GM18909 (cell line): ENCODE measurements at regions not wholly inside any gene's neighbourhood (a gene's known extent, or its start where the extent isn't known, plus 50 kb on each side); places are given as distances from the start of the nearest gene placed in this dataset.
"Not testable (repeated sequence)": the region's sequence is repeated elsewhere in the genome, so short reads cannot be mapped to it uniquely, and the experiment has no call there.

Source experiments
- ATAC-seq: cut with Tn5 transposase; IDR thresholded peaks from one replicate; pipeline ENCODE4 v1.9.1; 2021; ENCODE audit warnings: mild to moderate bottlenecking; ENCODE audit not compliant: unreplicated experiment, poor library complexity

DNA sequence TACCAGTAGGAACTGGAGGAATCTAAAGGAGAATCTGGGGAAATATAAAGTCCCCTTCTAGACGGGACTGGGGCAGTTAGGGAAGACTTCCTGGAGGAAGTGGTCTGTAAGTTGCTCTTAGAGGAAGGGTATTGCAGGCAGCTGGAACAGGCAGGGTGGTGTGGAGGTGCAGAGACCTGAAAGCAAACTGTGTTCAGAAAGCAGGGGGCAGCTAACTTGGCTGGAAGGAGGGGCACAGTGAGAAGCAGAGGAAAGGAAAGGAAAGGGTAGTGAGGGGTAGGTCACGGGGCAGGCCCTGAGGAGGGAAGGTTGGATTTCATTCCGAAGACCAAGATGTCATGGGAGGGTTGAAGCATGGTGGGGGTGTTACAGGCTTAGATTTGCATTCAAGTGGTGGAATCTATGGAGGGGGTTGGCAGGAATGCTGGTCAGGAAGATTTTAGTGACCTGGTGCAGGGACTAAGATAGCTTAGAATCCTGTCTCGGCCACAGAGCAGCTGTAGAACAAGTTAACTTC, 240.7 kb downstream of the FOXD2 start:
- ATAC-seq = no peak

DNA sequence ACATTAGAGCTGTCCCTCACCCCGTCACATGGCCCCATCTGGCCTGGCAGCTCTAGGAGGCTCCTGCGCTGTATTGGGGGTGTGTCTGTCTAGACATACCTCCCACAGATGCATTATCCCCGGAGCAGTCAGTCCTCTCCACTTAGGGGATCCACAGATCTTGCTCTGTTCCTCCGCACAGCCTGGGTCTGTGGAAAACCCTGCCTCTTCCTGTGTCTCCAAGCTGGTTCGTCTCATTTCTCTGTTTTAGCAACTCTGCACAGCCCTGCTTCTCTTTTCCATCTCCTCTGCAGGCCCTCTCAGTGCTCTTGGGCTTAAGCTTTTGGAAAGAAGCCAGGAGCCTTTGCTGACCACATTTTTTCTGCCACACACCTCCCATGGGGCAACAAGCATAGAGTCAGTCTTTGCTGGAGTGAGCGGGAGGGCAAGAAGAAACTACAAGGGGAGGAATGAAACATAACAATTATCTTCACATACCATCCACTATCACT, 241.5 kb downstream of the FOXD2 start:
- no peak for ATAC-seq

DNA sequence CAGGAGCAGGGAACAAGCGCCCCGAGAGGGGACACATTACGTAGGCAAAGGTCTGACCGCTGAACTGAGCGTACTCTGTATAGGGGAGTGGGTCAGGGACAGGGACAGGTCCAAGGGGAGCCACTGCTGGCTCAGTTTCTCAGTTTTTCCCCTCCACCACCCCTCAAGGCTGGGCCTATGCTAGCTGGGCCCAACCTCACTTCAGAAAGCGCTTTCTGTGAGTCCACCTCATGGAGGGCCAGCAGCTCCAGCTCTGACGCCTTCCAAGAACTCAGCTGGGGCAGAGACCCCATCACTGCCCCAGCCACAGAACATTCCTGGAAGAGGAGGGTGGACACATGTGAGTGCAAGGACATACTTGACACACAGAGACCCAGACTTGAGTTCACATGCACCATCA, 242.0 kb downstream of the FOXD2 start:
- ATAC-seq = no peak

DNA sequence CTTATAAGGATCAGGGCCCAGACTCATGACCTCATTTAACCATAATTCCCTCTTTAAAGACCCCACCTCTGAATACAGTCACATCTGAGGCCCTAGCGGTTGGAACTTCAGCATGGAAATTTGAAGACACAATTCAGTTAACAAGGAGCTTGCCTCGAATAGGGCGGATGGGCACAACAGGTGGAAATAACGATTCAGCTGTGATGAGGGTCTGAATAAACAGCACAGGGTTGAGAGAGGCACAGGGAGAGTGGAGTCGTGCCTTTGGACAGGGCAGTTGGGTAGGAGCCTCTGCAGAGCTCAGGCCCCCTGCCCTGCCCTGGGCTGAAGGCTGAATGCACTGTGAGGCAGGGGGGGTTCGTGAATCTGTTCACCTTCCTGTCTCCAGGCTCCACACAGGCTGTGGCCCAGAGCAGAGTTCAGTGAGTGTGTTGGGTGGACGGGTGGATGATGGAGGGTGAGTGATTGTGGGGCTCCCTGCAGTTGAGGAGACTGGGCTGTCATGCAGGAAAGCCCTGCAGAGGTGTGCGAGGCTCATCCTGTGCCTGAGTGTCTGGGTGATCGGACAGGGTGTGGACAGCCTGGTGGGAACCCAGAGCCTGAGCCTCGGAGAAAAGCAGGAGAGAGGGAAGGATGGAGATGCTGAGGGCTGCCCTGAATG, 243.1 kb downstream of the FOXD2 start:
- ATAC-seq = no peak

DNA sequence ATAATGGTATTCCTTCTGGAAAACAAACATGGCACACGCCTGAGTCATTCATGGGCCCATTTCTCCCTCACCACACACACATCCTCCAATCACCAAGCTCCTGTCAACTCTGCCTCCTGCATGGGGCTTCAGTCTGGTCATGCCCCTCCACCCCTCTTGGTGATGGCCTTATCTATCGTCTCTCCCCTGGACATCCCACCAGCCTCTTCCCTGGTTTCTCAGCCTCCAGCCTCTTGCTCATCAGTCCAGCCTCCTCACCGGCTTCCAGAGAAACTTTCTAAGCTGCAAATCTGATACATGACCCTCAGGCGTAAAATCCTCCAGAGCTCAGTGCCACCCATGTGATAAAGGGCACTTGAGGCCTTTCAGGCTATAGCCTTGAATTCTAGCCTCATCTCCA, 243.9 kb downstream of the FOXD2 start:
- ATAC-seq = no peak

DNA sequence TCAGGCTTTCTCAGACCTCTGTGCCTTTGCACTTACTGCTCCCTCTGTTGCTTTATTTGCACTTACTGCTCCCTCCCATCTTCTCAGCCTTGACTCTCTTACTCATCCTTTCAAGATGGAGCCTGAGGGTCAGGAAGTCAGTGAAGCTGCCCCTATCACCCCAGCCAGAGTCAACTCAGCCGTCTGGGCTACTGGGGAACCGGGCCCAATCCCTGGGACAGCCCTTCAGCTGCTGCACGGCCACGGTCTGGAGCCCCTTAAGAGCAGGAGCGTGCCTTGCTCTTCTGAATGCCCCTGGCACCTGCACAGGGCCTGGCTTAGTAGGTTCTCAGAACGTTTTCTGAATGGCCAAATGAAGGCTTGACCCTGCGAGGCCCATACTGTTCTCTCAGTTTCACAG, 244.4 kb downstream of the FOXD2 start:
- no peak for ATAC-seq

DNA sequence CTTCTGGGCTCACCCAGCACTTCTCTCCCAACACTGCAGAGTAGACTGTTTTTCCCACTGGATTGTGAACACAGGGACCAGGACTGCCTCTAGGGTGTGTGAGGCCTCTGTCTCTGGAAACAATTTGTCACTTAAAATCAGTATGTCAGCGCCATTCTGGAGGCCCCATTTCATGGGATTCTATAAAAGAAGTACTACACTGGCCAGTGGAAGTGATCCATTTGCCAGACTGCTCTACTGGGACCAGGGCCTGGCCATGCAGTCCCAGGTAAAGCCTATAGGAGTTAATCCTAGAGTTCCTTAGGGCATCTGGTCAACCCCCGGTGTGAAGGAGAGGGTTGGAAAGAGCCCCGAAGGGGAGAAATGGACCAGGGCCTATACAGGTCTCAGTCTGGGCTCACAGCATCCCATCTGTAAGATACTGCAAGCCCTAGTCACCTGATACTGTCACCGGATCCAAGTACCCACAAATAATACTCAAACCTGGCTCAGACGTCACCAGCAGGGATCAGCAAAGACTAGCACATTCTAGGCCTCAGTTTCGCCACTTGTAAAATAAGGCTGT, 245.0 kb downstream of the FOXD2 start:
- ATAC-seq = no peak

DNA sequence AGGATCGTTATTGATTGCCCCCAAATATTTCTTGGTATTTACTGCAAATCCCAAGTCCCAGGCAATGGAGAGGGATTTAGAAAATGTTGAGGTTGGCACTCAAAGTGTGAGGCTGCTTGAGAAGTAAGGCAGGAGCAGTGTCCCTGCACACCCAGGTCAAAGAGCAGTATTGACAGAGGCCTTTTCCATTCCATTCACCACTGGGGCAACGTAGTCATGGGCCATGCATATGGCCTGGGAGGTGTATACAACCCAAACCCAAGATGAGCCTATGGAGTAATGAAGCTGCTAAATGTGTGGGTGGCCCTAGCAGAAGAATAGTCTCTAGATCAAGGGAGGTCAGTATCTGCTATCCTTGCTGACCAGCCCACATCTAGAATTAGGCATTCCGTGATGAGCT, 245.6 kb downstream of the FOXD2 start:
- no peak for ATAC-seq

DNA sequence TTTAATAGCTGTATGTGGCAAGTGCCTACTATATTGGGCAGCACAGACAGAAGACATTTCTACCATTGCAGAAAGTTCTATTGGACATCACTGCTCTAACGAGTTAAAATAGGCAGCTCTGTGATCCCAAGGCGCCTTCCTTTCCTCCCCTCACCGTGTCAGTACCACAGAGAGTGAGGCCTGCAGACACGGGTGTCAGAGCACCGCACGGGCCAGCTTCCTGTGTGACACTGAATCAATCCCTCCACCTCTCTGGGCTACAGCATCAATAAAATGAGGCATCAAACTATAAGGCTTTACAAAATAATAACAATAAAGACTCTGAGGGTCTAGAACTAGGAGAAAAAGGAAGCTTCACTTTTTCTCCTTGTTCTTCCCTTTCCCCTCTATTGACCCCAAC, 246.7 kb downstream of the FOXD2 start:
- no peak for ATAC-seq

DNA sequence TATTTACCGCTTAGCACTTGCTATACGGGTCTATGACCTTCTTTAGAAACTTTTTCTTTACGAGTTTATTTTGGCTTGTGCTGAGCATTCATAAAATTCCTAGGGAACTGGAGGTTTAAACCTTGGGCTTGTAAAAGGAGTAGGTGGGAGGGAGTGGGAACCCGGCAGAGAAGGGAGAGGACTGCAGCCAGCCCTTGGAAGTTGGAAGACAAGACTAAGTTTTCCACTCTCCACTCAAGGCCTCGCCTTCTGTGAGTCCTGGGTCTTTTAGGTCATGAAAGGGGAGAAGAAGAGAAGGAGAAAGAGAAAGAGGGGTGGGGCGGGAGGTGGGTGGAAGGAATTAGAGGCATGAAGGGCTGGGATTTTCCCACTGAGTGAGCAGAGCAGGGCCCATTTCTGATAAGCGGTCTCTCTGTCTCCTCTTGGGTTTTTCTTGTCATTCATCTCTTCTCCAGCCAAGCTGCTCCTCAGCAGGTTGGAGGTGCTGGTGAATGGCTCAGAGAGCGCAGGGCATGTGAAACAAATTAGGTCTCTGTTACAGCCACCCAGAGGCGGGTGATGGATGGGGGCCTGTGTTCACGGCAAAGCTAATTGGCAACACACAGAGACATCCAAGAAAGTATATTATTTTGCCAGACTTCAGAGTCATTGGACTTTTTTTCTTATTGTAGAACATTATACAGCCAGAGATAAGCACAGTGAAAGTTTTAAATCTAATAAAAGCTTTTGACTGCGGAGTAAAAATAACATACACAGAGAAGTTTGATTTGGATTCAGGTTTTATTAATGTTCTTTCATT, 247.3 kb downstream of the FOXD2 start:
- ATAC-seq = no peak

DNA sequence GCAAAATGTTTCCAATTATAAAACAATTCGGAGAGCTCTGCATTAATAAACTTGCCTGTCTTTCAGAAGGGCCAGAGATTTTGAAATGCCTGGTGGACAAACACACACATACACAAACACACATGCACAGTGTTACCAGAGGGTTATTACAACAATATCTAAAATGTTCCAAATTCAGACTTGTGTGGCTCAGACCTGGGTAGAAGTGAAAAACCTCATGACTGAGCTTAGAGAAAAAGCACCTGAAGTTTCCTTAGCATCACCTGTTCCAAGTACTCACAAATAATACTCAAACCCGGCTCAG, 247.9 kb downstream of the FOXD2 start:
- ATAC-seq = no peak

DNA sequence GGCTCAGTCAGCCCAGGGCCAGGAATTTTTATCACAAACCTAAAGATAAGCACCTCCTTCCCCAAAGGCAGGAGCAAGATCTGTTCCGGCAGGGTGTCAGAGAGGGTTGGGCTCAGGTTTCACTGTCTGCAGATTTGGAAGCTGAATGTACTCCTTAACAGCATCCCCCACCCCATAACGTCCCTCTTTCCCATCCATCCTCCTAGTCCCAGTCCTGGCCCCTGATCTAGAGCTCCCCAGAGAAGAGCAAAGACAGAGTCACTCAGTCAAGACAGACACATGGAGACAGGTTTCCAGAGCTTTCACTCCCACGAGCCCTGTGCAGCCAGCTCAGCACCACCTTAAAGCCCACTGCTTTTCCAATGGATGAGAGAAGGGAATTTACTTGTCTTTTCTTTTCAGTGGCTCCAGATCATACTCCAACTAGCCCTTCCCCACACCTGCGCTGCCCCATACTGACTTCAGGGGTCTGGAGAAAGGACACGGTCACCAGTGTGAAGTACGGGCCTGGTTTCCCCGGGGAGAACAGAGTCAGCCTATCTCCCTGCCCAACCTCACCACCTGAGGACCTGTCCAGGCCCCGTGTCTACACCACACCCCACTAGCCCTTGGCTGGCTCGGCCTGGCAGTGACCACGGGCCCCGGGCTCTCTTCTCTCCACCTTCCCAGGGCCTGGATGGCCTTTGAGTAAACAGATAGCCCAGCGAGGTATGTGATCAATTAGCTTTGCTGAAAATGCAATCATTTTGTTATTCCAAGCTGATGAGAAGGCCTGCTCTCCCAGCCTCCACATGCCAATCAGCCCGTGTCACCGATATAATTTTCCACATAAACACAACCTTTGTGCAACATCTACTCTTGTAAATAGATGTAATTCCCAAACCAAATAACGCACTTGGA, 249.1 kb downstream of the FOXD2 start:
- no peak for ATAC-seq

DNA sequence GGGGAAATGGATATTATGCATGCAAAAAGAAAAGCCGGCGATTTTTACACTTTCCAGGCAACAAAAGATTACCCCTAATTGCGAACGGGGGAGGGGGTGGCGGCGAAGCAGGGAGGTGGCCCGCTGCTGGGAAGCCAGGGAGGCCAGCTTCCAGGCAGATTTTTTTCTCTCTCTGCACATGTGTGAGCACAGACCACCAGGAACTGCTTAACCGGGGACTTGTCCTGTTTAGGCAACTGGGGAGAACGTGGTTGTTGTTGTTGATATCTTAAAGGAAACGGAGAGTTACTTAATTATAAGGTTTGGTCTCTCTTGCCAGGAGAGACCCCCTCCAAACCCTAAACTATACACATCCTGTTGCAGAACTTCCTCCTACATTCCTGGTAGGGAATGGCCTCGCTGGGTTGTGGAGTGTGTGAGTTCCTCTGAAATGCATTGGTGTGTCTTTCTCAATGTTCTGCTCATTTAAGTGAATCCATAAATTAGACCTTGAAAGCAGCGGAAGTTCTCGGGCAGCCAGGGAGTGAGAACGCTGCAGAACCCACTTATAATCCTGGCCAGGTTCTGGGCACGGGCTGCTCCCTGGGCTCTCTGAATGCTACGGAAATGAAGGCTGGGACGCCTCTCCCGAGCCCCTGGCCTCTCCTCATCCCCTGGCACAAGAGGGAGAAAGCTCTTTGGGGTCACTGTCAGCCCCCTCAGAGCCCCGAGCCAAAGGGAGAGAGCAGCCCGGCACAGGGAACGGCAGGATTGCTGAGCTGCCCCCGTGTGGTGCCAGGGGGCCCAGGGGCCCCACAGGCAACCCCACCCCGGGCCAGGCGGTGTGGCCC, 250.0 kb downstream of the FOXD2 start:
- ATAC-seq = no peak

DNA sequence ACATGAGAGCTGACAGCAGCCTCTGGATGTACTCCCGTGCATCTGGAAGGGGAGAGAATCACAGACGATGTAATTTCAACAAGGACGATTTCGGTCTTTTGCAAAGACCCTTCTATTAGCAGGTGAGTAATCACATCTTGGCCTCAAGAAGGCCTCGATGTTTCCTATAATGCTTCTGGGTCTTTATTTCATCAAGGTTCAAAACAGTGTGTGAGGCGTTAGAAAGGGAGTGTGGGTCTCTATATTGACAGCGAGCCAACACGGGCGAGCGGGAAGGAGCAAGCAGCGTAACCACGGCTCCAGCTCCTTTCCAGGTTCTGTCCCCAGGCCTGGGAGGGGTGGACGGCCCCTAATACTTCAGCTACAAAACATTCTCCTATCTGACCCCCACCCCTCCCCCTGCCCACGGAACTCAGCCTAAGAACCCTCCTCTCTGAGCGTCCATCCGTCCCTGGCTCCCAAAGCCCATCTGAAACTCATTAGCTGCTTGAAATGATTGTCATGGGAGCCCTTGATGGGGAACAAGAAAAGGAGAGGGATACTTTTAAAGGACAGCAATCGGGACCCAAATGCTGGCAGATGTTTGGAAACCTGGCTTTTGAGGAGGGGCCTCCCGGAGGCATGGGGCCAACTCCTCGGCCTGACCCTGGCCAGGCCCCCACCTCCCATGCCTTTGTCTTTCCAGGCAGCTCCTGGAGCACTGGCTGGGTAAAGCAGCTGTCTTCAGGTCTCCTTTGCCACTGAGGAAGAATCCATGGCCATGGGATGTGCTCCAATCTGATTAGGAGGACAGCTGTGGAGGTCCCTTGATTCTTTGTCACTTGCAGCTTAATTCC, 250.8 kb downstream of the FOXD2 start:
- no peak for ATAC-seq

DNA sequence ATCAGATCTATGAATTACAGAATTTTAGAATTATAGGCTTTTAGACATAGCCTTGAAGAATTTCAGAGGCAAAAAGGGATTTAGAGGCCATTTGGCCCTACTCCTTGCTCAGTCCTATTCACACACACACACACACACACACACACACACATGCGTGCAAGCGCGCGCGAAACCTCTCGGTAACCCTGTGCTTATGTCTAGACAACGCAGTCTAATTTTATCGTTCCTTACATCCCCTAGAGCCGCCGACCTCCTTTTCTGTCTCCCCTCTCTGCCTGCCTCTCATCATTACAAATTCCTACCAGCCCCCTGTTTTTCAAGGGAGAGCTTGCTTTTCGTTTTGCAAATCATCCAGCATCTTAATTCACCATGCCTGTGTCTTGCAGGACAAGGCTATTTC, 252.1 kb downstream of the FOXD2 start:
- no peak for ATAC-seq

DNA sequence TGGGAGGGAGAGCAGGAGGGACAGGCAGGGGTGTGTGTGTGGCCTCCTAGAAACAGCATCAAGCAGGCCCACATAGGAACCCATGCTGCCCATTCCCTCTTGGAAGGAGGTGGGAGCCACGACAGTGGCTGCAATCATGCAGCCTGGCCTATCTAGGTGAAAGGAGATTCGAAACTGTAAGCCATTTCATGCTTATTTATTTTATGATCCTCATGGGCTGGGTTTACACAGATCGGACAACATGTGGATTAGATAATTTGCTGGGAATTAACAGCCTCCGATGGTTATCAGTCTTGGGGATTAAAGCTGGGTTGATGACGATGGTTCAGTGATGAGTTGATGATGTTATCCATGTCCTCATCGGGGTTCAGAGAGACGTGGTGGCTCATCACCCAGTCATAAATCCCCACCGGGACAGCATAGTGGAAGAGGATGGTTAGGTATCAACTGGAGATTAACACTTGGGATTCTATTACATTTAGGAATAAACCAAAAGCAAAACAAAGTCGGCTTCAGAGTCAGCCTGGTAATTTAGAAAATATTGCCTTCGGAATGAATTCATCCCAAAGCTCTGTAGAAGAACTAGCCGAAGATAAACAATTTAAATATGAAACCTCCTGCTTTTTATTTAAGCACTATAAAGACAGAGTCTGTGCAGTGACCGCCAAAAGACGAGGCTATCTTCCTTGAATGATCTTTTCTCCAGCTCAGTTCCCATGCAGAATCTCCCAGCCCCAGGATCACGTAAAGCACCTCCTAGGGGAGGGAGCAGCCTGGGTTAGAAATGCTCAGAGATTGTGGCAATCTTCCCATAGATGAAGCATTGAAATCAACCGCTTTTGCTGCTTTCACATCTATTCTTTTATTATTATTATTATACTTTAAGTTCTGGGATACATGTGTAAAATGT, 252.8 kb downstream of the FOXD2 start:
- ATAC-seq = no peak

DNA sequence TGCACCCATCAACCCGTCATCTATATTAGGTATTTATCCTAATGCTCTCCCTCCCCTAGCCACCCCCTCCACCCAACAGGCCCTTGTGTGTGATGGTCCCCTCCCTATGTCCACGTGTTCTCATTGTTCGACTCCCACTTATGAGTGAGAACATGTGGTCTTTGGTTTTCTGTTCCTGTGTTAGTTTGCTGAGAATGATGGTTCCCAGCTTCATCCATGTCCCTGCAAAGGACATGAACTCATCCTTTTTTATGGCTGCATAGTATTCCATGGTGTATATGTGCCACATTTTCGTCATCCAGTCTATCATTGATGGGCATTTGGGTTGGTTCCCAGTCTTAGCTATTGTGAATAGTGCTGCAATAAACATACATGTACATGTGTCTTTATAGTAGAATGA, 253.4 kb downstream of the FOXD2 start:
- not testable (repeated sequence) for ATAC-seq

DNA sequence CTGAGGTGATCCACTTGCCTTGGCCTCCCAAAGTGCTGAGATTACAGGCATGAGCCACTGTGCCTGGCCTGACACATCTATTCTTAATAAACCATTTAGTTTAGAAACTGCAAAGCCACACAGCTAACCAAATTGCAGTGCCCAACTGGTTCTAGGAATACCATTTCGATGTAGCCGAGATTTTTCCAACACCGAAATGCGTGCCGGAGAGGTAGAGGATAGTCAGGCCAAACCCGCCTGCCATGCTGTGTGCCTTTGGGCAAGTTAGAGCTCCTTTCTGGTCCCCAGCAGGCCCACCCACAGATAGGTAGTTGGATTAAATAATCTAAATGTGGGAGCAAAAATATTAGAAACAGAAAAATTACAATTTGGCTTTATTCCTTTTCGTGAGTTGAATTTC, 254.4 kb downstream of the FOXD2 start:
- no peak for ATAC-seq
